ENCODE measurements at regions not wholly inside any gene's neighbourhood (a gene's known extent, or its start where the extent isn't known, plus 50 kb on each side); places are given as distances from the start of the nearest gene placed in this dataset.

- TF ChIP-seq POLR2A (IDR thresholded peaks at IDR 0.05): no peak
- no peak for TF ChIP-seq CTCF (IDR thresholded peaks at IDR 0.05 in 4 of 5, conservative IDR thresholded peaks at IDR 0.05 in 1 of 5)
- ATAC-seq (no peak), DNase-seq (no peak)
- Histone ChIP-seq H3K36me3 (no peaks in the 10 kb centered on the region), H3K27me3 (no peaks in the 10 kb centered on the region), H3K27ac (no peak overlapping the region), H3K4me1 (no peaks in the 10 kb centered on the region), H3K4me3 (no peak overlapping the region), H3K9me3 (no peaks in the 10 kb centered on the region)
- intact Hi-C loops (cut with DNase I; ENCODE audit: low total_unique reads): no loop called here
- in situ Hi-C loops (cut with MboI; ENCODE audit: low sequenced_read_pairs in 4 of 4): loop anchor here in 1 of 4 donors (25.0 kb wide), 1 partner anchor 461 kb away; no protein-coding TSS in a partner anchor
Measured at GRCh38 chr6:128801621-128802020, 81.3 kb upstream of the LAMA2 start.

- no peaks in the 10 kb centered on the region for H3K36me3 ChIP-seq
- no peaks in the 10 kb centered on the region for H3K9me3 ChIP-seq
- no peak for TF ChIP-seq POLR2A (IDR thresholded peaks at IDR 0.05)
- no peak for TF ChIP-seq CTCF (IDR thresholded peaks at IDR 0.05 in 4 of 5, conservative IDR thresholded peaks at IDR 0.05 in 1 of 5)
- in situ Hi-C loops (cut with MboI; ENCODE audit: low sequenced_read_pairs in 4 of 4) (no loop called here), intact Hi-C loops (cut with DNase I; ENCODE audit: low total_unique reads) (no loop called here)
- no peaks in the 10 kb centered on the region for H3K27me3 ChIP-seq
- DNase-seq (no peak), ATAC-seq (no peak)
- no peak overlapping the region for H3K27ac ChIP-seq
- H3K4me3 ChIP-seq: no peak overlapping the region
- no peaks in the 10 kb centered on the region for H3K4me1 ChIP-seq
Measured at GRCh38 chr6:128784266-128784665, 98.7 kb upstream of the LAMA2 start.

- Histone ChIP-seq H3K36me3 (no peaks in the 10 kb centered on the region), H3K27ac (no peak overlapping the region), H3K9me3 (no peaks in the 10 kb centered on the region), H3K4me3 (no peak overlapping the region), H3K4me1 (no peaks in the 10 kb centered on the region), H3K27me3 (no peaks in the 10 kb centered on the region)
- in situ Hi-C loops (cut with MboI; ENCODE audit: low sequenced_read_pairs in 4 of 4): no loop called here
- TF ChIP-seq POLR2A (IDR thresholded peaks at IDR 0.05): no peak
- no peak for TF ChIP-seq CTCF (IDR thresholded peaks at IDR 0.05 in 4 of 5, conservative IDR thresholded peaks at IDR 0.05 in 1 of 5)
- ATAC-seq (no peak), DNase-seq (no peak)
- intact Hi-C loops (cut with DNase I; ENCODE audit: low total_unique reads): no loop called here
Measured at GRCh38 chr6:128768187-128768586, 114.8 kb upstream of the LAMA2 start.

DNA sequence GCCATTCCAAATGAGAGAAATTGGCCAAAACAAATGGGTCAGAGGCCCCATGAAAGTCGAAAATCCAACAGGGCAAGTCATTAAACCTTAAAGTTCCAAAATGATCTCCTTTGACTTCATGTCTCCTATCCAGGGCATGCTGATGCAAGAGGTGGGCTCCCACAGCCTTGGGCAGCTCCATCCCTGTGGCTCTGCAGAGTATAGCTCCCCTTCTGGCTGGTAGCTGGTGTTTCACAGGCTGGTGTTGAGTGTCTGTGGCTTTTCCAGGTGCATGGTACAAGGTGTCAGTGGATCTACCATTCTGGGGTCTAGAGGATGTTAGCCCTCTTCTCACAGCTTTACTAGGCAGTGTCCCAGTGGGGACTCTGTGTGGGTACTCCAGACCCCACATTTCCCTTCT lies 115.2 kb upstream of the LAMA2 start:
- H3K27me3 ChIP-seq: no peaks in the 10 kb centered on the region
- intact Hi-C loops (cut with DNase I; ENCODE audit: low total_unique reads) (no loop called here), in situ Hi-C loops (cut with MboI; ENCODE audit: low sequenced_read_pairs in 4 of 4) (no loop called here)
- DNase-seq (no peak), ATAC-seq (no peak)
- no peak overlapping the region for H3K27ac ChIP-seq
- TF ChIP-seq CTCF (IDR thresholded peaks at IDR 0.05 in 4 of 5, conservative IDR thresholded peaks at IDR 0.05 in 1 of 5) (no peak), POLR2A (IDR thresholded peaks at IDR 0.05) (no peak)
- no peaks in the 10 kb centered on the region for H3K36me3 ChIP-seq
- H3K4me3 ChIP-seq: no peak overlapping the region
- no peaks in the 10 kb centered on the region for H3K4me1 ChIP-seq
- H3K9me3 ChIP-seq: no peaks in the 10 kb centered on the region

DNA sequence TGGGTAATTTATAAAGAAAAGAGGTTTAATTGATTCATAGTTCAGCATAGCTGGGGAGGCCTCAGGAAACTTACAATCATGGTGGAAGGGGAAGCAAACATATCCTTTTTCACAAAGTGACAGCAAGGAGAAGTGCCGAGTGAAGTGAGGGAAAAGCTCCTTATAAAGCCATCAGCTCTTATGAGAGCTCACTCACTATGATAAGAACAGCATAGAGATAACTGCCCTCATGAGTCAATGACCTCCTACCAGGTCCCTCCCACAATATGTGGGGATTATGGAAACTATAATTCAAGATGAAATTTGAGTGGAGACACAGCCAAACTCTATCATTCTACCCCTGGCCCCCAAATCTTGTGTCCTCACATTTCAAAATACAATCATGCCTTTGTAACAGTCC lies 115.8 kb upstream of the LAMA2 start:
- H3K4me3 ChIP-seq: no peak overlapping the region
- no peaks in the 10 kb centered on the region for H3K27me3 ChIP-seq
- DNase-seq (no peak), ATAC-seq (no peak)
- H3K36me3 ChIP-seq: no peaks in the 10 kb centered on the region
- TF ChIP-seq POLR2A (IDR thresholded peaks at IDR 0.05): no peak
- no peak for TF ChIP-seq CTCF (IDR thresholded peaks at IDR 0.05 in 4 of 5, conservative IDR thresholded peaks at IDR 0.05 in 1 of 5)
- intact Hi-C loops (cut with DNase I; ENCODE audit: low total_unique reads): no loop called here
- H3K9me3 ChIP-seq: no peaks in the 10 kb centered on the region
- in situ Hi-C loops (cut with MboI; ENCODE audit: low sequenced_read_pairs in 4 of 4): no loop called here
- H3K4me1 ChIP-seq: no peaks in the 10 kb centered on the region
- no peak overlapping the region for H3K27ac ChIP-seq
